ENCODE measurements at regions not wholly inside any gene's neighbourhood (a gene's known extent, or its start where the extent isn't known, plus 50 kb on each side); places are given as distances from the start of the nearest gene placed in this dataset.

DNA sequence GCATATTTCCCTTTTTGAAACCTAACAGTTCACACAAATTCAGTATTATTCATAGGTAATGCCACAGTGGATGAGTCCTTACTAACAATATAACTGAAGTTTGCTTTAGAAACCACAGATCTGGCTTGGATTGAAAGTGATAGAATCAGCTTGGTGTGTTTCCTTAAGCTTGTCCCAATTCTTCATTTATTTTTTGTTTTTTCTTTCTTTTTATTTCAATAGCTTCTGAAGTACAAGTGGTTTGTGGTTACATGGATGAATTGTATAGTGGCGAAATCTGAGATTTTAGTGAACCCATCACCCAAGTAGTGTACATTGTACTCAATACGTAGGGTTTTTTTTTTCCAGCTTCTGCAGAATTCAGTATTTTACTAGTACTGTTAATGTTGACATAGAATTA is 518.2 kb upstream of the SEMA3D start:
- no peak for TF ChIP-seq EZH2 (IDR thresholded peaks at IDR 0.05; ENCODE audit: low read length)
- TF ChIP-seq, protein P1, sequence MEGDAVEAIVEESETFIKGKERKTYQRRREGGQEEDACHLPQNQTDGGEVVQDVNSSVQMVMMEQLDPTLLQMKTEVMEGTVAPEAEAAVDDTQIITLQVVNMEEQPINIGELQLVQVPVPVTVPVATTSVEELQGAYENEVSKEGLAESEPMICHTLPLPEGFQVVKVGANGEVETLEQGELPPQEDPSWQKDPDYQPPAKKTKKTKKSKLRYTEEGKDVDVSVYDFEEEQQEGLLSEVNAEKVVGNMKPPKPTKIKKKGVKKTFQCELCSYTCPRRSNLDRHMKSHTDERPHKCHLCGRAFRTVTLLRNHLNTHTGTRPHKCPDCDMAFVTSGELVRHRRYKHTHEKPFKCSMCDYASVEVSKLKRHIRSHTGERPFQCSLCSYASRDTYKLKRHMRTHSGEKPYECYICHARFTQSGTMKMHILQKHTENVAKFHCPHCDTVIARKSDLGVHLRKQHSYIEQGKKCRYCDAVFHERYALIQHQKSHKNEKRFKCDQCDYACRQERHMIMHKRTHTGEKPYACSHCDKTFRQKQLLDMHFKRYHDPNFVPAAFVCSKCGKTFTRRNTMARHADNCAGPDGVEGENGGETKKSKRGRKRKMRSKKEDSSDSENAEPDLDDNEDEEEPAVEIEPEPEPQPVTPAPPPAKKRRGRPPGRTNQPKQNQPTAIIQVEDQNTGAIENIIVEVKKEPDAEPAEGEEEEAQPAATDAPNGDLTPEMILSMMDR (optimal IDR thresholded peaks at IDR 0.05 in 1 of 3, IDR thresholded peaks at IDR 0.05 in 1 of 3, conservative IDR thresholded peaks at IDR 0.05 in 1 of 3; ENCODE audit: extremely low read depth in 1 of 3, insufficient read depth in 2 of 3, low read length in 3 of 3) = no peak

All from keratinocyte (primary cell).